ENCODE measurements at regions not wholly inside any gene's neighbourhood (a gene's known extent, or its start where the extent isn't known, plus 50 kb on each side); places are given as distances from the start of the nearest gene placed in this dataset.

DNA sequence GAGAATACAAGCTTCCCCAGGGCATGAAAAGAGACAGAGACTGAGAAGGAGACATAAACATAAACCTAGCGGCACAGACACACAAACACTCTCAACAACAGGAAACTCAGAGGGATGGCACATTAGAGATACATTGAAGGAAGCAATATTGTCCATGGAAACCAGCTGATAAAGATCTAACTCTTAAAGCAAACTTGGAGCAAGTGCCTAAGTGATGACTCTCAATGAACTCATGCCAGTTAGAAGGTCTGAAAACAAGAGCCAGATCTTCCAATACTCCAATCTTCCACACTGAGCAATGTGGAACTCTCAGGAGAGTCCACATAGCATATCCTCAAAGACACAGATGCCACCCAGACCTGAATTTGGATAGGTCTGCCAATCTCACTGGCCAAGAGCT is 168.8 kb upstream of the ISX start:
- 82 to 88% (median 83%) methylated on average over 1 of the region's 1 CpG for WGBS, 3 donors
- no peaks in the 10 kb centered on the region for H3K36me3 ChIP-seq
- H3K27ac ChIP-seq, result no peak overlapping the region
- H3K27me3 ChIP-seq, result no peaks in the 10 kb centered on the region
- no peaks in the 10 kb centered on the region for H3K9me3 ChIP-seq
- no peak overlapping the region for H3K4me3 ChIP-seq
- no peaks in the 10 kb centered on the region for H3K4me1 ChIP-seq (ENCODE audit: insufficient read depth)
- DNase-seq, result no peak
- intact Hi-C loops (cut with DNase I), result no loop called here
- no peak for TF ChIP-seq POLR2A (IDR thresholded peaks at IDR 0.05)
- TF ChIP-seq EP300 (IDR thresholded peaks at IDR 0.05), result no peak
- TF ChIP-seq CTCF (IDR thresholded peaks at IDR 0.05), result no peak

GRCh38 chr22:34902335-34902734 is 163.6 kb upstream of the ISX start:
- no peak overlapping the region for H3K27ac ChIP-seq
- no peak for DNase-seq
- intact Hi-C loops (cut with DNase I), result no loop called here

DNA sequence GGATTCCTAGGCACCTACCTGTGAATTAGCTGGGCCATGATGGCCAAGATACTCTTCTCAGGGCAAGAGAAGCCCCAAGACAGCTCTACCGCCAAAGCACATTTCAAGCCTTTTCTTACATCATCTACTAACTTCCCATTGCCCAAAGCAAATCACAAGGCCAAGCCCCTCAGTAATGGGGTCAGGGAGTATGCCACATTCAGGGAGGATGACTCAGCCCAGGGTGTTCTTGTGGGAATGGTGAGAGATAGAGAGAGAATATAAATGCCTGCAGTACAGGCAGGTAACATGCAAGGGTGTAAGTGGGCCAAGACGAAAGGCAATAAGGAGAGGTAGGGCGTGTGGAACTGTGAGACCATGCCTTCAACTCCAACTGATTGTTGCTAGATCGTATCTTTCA is 162.5 kb upstream of the ISX start:
- WGBS, 3 donors, result 78 to 89% (median 88%) methylated on average over 4 of the region's 4 CpGs

More at GRCh38 chr22:34902335-34902734, 163.6 kb upstream of the ISX start:
- no peaks in the 10 kb centered on the region for H3K27me3 ChIP-seq
- H3K4me1 ChIP-seq (ENCODE audit: insufficient read depth), result no peaks in the 10 kb centered on the region
- no peaks in the 10 kb centered on the region for H3K36me3 ChIP-seq
- H3K9me3 ChIP-seq, result no peaks in the 10 kb centered on the region
- H3K4me3 ChIP-seq, result no peak overlapping the region
- TF ChIP-seq EP300 (IDR thresholded peaks at IDR 0.05) (no peak), CTCF (IDR thresholded peaks at IDR 0.05) (no peak), POLR2A (IDR thresholded peaks at IDR 0.05) (no peak)

DNA sequence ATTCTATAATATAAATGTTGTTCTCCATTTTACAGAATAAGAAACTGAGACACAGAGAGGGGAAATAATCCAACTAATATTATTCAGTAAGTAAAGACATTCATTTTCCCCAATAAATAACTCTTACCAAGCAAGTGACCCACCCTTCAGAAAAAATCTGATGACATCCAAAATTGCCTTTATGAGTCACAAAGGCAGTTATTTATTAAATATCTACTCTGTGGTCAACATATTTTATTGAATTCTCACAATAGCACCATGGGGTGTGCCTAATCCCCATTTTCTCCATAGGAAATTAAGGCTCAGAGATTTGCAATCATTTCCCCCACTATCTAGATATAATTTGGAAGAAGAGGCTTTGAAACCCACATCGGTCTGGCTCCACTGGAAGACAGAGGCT is 161.5 kb upstream of the ISX start:
- Histone ChIP-seq H3K36me3 (no peaks in the 10 kb centered on the region), H3K4me1 (ENCODE audit: insufficient read depth) (no peaks in the 10 kb centered on the region), H3K9me3 (no peaks in the 10 kb centered on the region), H3K4me3 (no peak overlapping the region), H3K27me3 (no peaks in the 10 kb centered on the region), H3K27ac (no peak overlapping the region)
- intact Hi-C loops (cut with DNase I), result no loop called here
- DNase-seq, result no peak
- TF ChIP-seq POLR2A (IDR thresholded peaks at IDR 0.05), result no peak
- TF ChIP-seq EP300 (IDR thresholded peaks at IDR 0.05), result no peak
- no peak for TF ChIP-seq CTCF (IDR thresholded peaks at IDR 0.05)
- WGBS, 3 donors, result 84 to 92% (median 90%) methylated on average over 1 of the region's 1 CpG

More for the DNA sequence above, 162.5 kb upstream of the ISX start:
- H3K27me3 ChIP-seq, result no peaks in the 10 kb centered on the region
- DNase-seq, result no peak
- no peaks in the 10 kb centered on the region for H3K36me3 ChIP-seq
- H3K4me1 ChIP-seq (ENCODE audit: insufficient read depth), result no peaks in the 10 kb centered on the region
- intact Hi-C loops (cut with DNase I), result no loop called here
- TF ChIP-seq POLR2A (IDR thresholded peaks at IDR 0.05), result no peak
- no peak for TF ChIP-seq EP300 (IDR thresholded peaks at IDR 0.05)
- no peak for TF ChIP-seq CTCF (IDR thresholded peaks at IDR 0.05)
- no peak overlapping the region for H3K4me3 ChIP-seq
- no peak overlapping the region for H3K27ac ChIP-seq
- H3K9me3 ChIP-seq, result no peaks in the 10 kb centered on the region

DNA sequence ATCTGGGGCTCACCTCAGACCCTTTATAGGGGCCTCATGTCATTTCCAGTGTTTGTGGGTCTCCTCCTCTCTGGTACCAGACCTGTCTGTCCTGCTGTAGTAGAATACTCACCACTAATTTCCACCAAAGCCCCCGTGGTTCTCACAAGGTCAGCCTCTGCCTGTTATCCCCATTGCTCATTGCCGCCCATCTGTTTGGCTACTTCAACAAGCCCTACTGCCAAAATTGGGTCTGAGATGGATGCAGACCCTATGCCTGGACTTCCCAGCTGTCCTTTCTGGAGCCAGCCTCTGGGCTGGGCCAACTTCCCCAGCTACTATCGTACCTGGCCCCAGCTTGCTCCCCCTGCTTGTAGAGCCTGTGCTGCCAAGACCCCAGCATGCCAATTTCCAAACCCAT is 152.1 kb upstream of the ISX start:
- Histone ChIP-seq H3K27ac (no peak overlapping the region), H3K9me3 (no peaks in the 10 kb centered on the region), H3K27me3 (no peaks in the 10 kb centered on the region), H3K4me3 (no peak overlapping the region), H3K36me3 (no peaks in the 10 kb centered on the region), H3K4me1 (ENCODE audit: insufficient read depth) (no peaks in the 10 kb centered on the region)
- no peak for TF ChIP-seq CTCF (IDR thresholded peaks at IDR 0.05)
- TF ChIP-seq EP300 (IDR thresholded peaks at IDR 0.05), result no peak
- TF ChIP-seq POLR2A (IDR thresholded peaks at IDR 0.05), result no peak
- no peak for DNase-seq
- intact Hi-C loops (cut with DNase I), result no loop called here
- 48 to 52% (median 50%) methylated on average over 3 of the region's 3 CpGs for WGBS, 3 donors

Data from ovary (tissue), 7 donors.